Right lobe of liver (tissue), 4 donors: ENCODE measurements at regions not wholly inside any gene's neighbourhood (a gene's known extent, or its start where the extent isn't known, plus 50 kb on each side); places are given as distances from the start of the nearest gene placed in this dataset.

Experiments used
- CTCF ChIP-seq, 4 donors: fragments of 200-600 bp in 3 of 4; fragments of 450-650 bp in 1 of 4; IDR thresholded peaks; one replicate each; pipeline versions ENCODE4 v1.5.1 to v1.8.0; 2016 to 2022; ENCODE audit warnings: antibody characterized with exemption in 4 of 4, mild to moderate bottlenecking in 2 of 4
- POLR2A ChIP-seq: fragments of 450-650 bp; IDR thresholded peaks from one replicate; pipeline ENCODE4 v1.6.1; 2017; ENCODE audit warnings: antibody characterized with exemption, mild to moderate bottlenecking
- donor health status: DM: no; HTN: no; CAD: no.
- donor health status: DM: no; HTN: no; CAD: no.
- donor health status: DM: no; HTN: yes; CAD: no.

- TF ChIP-seq CTCF (IDR thresholded peaks at IDR 0.05) (no peak), POLR2A (no peak)
These were observed 171.8 kb upstream of the CLNK start for GRCh38 chr4:10856271-10856782.
